Mucosa of rectum (tissue), 2 donors: ENCODE measurements at regions not wholly inside any gene's neighbourhood (a gene's known extent, or its start where the extent isn't known, plus 50 kb on each side); places are given as distances from the start of the nearest gene placed in this dataset.
"Not testable (repeated sequence)": the region's sequence is repeated elsewhere in the genome, so short reads cannot be mapped to it uniquely, and the experiment has no call there.

Source experiments
- H3K27ac ChIP-seq, 2 donors: one replicate each; pipeline ENCODE4 v1.7.0; 2013; ENCODE audit warnings: inconsistent platforms in 2 of 2, low read depth in 2 of 2, low read length in 2 of 2
- H3K27me3 ChIP-seq, 2 donors: one replicate each; pipeline ENCODE4 v1.7.0; 2013; ENCODE audit warnings: low read length in 2 of 2; ENCODE audit not compliant: control insufficient read depth in 2 of 2, insufficient read depth in 2 of 2
- H3K36me3 ChIP-seq, 2 donors: one replicate each; pipeline ENCODE4 v1.7.0; 2013; ENCODE audit warnings: low read length in 2 of 2; ENCODE audit not compliant: control insufficient read depth in 2 of 2, insufficient read depth in 2 of 2
- H3K4me1 ChIP-seq, 2 donors: one replicate each; pipeline ENCODE4 v1.7.0; 2013; ENCODE audit warnings: low read length in 2 of 2, mild to moderate bottlenecking in 1 of 2; ENCODE audit not compliant: control insufficient read depth in 2 of 2, insufficient read depth in 2 of 2
- H3K4me3 ChIP-seq, 2 donors: one replicate each; pipeline ENCODE4 v1.7.0; 2013; ENCODE audit warnings: low read length in 2 of 2
- H3K9ac ChIP-seq, 2 donors: one replicate each; pipeline ENCODE4 v1.7.0; 2013; ENCODE audit warnings: low read length in 2 of 2, low read depth in 1 of 2, mild to moderate bottlenecking in 1 of 2
- H3K9me3 ChIP-seq, 2 donors: one replicate each; pipeline ENCODE4 v1.7.0; 2013; ENCODE audit warnings: low read length in 2 of 2; ENCODE audit not compliant: control insufficient read depth in 2 of 2
- donor health status: healthy.
- donor health status: Normal muscosa, but diverticular disease.

DNA sequence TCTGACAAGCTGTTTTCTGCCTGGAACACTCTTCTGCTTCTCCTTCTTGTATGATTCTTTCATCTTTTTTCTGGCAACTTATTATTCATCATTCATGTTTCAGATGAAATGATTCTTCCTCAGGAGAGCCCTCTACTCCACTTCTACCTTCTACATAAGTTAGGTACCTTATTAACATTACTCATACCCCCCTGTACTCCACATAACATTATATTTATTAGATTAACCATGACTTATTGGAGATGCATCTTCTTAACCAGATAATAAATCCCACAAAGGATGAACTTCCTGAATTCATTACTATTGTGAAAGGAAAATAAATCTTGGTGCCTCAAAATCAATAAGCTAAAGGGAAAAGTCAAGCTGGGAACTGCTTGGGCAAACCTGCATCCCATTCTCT, 1636.5 kb upstream of the FLRT2 start:
- H3K27me3 ChIP-seq: no peaks in the 10 kb centered on the region
- H3K4me1 ChIP-seq: no peaks in the 10 kb centered on the region
- H3K9me3 ChIP-seq: peaks cover 0 to 2% of the 10 kb centered on the region in 2 donors
- H3K27ac ChIP-seq: no peak overlapping the region
- no peak overlapping the region for H3K4me3 ChIP-seq
- H3K36me3 ChIP-seq: no peaks in the 10 kb centered on the region
- no peak overlapping the region for H3K9ac ChIP-seq

DNA sequence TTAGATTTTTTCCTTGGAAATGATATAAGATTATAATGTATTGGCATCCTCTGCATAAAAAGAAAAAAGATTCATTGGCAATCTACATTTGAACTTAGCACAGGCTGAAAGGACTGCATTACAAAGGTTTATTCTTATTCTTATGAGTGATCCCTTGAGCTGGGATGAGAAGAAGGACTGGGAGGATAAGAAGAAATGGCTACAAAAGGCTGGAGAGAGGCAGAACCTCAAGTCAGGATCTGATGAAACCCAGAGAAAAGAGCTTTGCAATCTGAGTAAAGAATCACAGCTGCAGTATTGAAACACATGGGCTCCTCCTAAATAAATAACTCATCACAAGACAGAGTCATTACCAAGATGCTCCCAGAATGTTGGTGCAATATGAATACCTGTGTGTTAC, 1635.4 kb upstream of the FLRT2 start:
- no peak overlapping the region for H3K9ac ChIP-seq
- H3K9me3 ChIP-seq: peaks cover 0 to 2% of the 10 kb centered on the region in 2 donors
- H3K4me3 ChIP-seq: no peak overlapping the region
- H3K4me1 ChIP-seq: no peaks in the 10 kb centered on the region
- H3K27ac ChIP-seq: no peak overlapping the region
- no peaks in the 10 kb centered on the region for H3K36me3 ChIP-seq
- no peaks in the 10 kb centered on the region for H3K27me3 ChIP-seq

DNA sequence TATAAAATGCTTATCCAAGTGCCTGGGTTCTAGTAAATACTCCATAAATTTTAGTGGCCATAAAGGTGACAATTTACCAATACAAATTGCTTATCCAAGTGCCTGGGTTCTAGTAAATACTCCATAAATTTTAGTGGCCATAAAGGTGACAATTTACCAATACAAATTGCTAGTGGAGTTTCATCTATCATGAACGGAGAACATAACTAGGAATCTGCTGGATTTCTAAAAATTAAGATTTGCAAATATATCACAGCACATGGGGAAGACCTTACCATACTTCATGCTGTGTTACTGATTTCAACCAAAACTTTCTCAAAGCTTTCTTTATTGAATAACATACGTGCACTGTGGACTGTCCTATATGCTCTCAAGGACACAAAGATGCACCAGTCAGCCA, 1631.4 kb upstream of the FLRT2 start:
- H3K9me3 ChIP-seq, H3K27me3 ChIP-seq, H3K4me1 ChIP-seq, H3K9ac ChIP-seq, H3K27ac ChIP-seq, H3K4me3 ChIP-seq, H3K36me3 ChIP-seq: not testable (repeated sequence)

DNA sequence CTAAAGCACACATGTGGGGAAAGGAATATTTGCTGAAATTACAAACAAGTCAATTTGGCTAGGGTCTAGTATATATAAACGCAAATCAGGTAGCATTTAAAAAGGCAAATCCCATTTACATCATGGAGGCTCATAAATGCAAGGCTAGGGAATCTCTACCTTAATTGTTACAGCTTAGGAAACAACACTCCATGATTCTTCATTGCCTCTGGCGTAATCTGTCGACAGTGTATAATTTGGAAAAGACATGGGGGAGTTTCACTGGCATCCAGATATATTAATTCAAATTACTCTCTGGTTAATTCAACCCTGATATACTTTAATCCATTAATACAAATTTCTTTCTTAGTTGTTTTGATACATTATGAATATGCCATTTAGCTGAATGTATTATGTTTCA, 1630.2 kb upstream of the FLRT2 start:
- Histone ChIP-seq H3K4me1 (no peaks in the 10 kb centered on the region), H3K4me3 (no peak overlapping the region), H3K9me3 (peaks cover 0 to 2% of the 10 kb centered on the region in 2 donors), H3K9ac (no peak overlapping the region), H3K27ac (no peak overlapping the region), H3K36me3 (no peaks in the 10 kb centered on the region), H3K27me3 (no peaks in the 10 kb centered on the region)

DNA sequence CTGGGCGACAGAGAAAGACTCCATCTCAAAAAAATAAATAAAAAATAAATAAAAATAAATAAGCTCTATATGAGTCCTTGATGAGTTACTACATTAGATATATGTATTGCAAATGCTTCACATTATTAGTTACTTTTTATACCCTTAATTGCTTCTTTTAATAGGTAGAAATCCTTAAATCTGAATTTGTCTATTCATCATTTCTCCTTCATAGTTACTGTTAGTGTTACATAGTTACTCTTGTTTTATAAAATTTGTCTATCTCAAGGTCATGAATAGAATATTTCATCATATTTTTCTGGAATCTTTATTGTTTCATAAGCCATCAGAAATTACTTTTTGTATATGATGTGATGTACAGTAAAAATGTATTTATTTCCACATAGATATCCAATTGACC, 1624.8 kb upstream of the FLRT2 start:
- H3K4me3 ChIP-seq: no peak overlapping the region
- no peak overlapping the region for H3K9ac ChIP-seq
- H3K9me3 ChIP-seq: peaks cover 0 to 2% of the 10 kb centered on the region in 2 donors
- no peaks in the 10 kb centered on the region for H3K36me3 ChIP-seq
- H3K27ac ChIP-seq: no peak overlapping the region
- H3K4me1 ChIP-seq: no peaks in the 10 kb centered on the region
- H3K27me3 ChIP-seq: no peaks in the 10 kb centered on the region

DNA sequence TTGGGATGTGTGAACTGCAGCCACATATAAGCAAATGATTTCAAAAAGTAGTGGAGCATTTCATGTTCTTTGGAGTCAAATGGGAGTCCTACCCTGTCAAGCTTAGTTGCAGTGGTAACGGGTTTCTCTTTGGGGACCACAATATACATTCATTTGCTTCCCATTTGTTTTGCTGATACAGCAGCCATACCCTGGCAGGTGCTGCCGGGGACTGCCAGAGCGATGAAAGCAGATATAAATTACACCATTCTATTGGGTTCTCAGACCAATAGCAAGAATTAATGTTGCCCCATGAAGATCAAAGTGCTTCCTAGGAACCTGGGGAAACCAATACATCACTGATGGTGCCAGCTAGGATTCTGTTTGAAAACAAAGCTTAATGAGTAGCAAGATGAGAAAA, 1621.5 kb upstream of the FLRT2 start:
- no peak overlapping the region for H3K9ac ChIP-seq
- H3K36me3 ChIP-seq: no peaks in the 10 kb centered on the region
- no peaks in the 10 kb centered on the region for H3K4me1 ChIP-seq
- no peaks in the 10 kb centered on the region for H3K9me3 ChIP-seq
- H3K27me3 ChIP-seq: no peaks in the 10 kb centered on the region
- H3K4me3 ChIP-seq: no peak overlapping the region
- H3K27ac ChIP-seq: no peak overlapping the region

DNA sequence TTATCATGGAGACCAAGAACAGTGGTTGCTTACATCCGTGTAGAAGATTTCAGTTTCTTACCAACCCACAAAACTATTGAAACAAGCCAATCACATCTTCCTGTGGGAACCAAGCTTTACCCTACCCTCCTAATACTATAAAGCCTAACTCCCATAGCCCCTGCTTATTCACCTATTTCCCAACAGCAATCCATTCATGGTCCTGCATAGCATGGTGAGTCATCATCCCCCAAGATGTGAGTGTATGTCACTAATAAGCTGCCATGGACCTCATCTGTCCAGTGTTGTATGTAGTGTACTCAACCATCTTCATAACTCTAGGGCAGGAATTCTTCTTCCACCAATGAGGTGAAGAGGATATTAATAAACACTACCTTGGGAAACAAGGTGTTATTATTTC, 1620.4 kb upstream of the FLRT2 start:
- H3K4me3 ChIP-seq: no peak overlapping the region
- no peak overlapping the region for H3K9ac ChIP-seq
- no peaks in the 10 kb centered on the region for H3K9me3 ChIP-seq
- H3K4me1 ChIP-seq: no peaks in the 10 kb centered on the region
- H3K36me3 ChIP-seq: no peaks in the 10 kb centered on the region
- no peak overlapping the region for H3K27ac ChIP-seq
- no peaks in the 10 kb centered on the region for H3K27me3 ChIP-seq

DNA sequence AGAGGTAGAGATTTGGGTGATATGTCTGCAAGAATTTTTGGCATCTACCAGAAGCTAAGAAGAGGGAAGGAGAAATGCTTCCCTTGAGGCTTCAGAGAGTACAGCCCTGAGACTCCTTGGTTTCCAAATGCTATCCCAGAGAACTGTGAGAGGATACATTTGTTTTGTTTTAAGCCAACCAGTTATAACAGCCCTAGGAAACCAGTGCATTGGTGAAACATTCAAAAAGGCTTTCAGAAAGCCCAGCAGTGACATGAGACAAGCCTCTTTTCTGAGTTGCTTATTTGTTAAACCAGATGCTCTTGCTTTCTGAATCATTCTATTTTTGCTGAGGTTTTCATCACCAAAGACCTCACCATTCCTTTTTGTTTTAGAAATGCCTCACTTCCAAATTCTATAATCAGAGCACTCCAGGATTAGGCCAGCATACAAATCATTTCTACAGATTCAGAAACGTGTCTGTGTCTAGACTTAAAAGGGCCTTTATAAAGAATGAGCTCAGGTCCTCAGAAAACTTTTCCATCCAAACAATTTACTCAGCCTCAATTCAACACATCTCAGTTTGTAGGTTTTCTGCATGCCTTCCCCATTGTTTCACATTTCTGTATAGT, 1617.8 kb upstream of the FLRT2 start:
- no peak overlapping the region for H3K27ac ChIP-seq
- no peaks in the 10 kb centered on the region for H3K27me3 ChIP-seq
- no peaks in the 10 kb centered on the region for H3K4me1 ChIP-seq
- H3K36me3 ChIP-seq: no peaks in the 10 kb centered on the region
- no peak overlapping the region for H3K9ac ChIP-seq
- no peak overlapping the region for H3K4me3 ChIP-seq
- H3K9me3 ChIP-seq: peaks cover 2 to 3% of the 10 kb centered on the region in 2 donors

DNA sequence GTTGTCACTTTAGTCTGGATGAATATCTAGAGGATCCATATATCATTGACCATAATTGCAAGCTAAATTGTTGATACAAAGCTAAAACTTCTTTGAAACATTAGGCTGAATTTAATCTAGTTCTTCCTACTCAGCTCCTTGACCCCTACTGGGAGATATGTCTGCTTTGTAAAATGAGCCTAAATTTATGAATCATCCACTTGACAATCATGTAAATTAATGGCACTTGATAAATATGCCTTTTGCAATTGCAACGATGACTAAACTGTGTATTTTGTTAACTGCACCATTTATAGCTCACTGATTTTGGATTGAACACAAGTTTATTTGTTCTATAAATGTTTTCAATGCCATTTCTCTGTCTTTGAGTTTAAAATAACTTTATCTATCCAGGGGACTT, 1616.5 kb upstream of the FLRT2 start:
- Histone ChIP-seq H3K36me3 (no peaks in the 10 kb centered on the region), H3K27ac (no peak overlapping the region), H3K4me3 (no peak overlapping the region), H3K9ac (no peak overlapping the region), H3K4me1 (no peaks in the 10 kb centered on the region), H3K27me3 (no peaks in the 10 kb centered on the region), H3K9me3 (peaks cover 2 to 3% of the 10 kb centered on the region in 2 donors)

DNA sequence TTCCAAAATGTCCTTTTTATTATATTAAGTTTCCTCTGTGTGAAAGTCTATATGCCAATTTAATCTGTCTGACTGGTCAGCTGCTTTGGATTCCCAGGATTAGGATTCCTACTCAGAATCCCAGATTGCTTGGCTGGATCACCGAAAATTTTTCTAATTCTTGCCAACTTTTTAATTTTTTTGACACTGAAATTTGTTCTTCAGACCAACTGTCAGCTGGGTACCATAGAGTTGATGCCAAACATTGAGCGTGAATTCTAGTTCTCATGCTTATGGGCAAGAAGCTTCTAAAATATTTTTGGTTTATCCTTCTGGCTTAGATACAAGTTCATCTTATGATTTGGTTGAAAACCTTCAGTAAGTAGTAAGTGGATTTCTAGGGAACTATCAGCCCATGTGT, 1611.4 kb upstream of the FLRT2 start:
- Histone ChIP-seq H3K4me1 (no peaks in the 10 kb centered on the region), H3K36me3 (no peaks in the 10 kb centered on the region), H3K9me3 (peaks cover 2 to 3% of the 10 kb centered on the region in 2 donors)

DNA sequence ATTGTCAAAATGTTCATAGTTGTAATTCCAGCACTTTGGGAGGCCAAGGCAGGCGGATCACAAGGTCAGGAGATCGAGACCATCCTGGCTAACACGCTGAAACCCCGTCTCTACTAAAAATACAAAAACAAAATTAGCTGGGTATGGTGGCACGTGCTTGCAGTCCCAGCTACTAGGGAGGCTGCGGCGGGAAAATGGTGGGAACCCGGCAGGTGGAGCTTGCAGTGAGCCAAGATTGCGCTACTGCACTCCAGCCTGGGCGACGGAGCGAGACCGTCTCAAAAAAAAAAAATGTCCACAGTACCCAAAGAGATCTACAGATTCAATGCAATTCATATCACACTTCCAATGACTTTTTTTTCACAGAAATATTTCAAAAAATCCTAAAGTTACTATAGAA, 1610.3 kb upstream of the FLRT2 start:
- H3K27ac ChIP-seq, H3K27me3 ChIP-seq, H3K9me3 ChIP-seq, H3K36me3 ChIP-seq, H3K9ac ChIP-seq, H3K4me3 ChIP-seq, H3K4me1 ChIP-seq: not testable (repeated sequence)

More for the DNA sequence above, 1611.4 kb upstream of the FLRT2 start:
- no peak overlapping the region for H3K4me3 ChIP-seq
- H3K9ac ChIP-seq: no peak overlapping the region
- H3K27ac ChIP-seq: no peak overlapping the region
- no peaks in the 10 kb centered on the region for H3K27me3 ChIP-seq
